ENCODE measurements at regions not wholly inside any gene's neighbourhood (a gene's known extent, or its start where the extent isn't known, plus 50 kb on each side); places are given as distances from the start of the nearest gene placed in this dataset.

DNA sequence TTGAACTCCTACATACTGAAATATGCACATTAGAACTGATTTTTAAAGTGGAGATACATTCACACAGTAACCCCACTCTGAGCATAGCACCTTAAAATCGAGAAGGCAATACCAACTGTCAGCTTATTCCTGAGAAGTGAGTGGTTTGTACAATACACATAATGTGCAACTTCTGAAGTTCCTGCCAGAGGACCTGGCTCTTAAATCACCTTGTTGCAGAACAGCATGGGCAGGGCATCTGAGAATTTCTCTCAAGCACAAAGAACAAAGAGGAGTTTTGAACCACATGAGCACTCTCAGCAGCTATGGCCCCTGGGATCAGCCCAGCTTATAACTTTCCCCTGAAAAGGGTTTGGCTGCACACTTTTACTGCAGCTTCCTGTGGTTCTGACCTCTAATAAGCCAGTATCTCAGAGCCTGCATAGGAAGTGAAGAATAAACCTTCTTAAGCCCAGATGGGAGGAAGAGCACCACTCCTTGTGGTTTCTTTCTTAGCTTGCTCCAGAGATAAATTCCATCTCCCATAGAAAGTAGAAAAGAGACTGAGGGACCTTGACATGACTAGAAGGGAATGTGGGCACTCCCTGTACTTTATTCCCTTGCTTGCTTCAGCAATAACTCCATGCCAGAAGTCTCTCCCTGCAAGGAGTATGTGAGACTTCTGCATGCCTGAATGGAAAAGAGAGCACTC is 862.3 kb downstream of the SUCLG1 start (continued):
- TF ChIP-seq, protein P1, sequence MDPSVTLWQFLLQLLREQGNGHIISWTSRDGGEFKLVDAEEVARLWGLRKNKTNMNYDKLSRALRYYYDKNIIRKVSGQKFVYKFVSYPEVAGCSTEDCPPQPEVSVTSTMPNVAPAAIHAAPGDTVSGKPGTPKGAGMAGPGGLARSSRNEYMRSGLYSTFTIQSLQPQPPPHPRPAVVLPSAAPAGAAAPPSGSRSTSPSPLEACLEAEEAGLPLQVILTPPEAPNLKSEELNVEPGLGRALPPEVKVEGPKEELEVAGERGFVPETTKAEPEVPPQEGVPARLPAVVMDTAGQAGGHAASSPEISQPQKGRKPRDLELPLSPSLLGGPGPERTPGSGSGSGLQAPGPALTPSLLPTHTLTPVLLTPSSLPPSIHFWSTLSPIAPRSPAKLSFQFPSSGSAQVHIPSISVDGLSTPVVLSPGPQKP (IDR thresholded peaks at IDR 0.05; ENCODE audit: low read depth, low read length), result no peak
- TF ChIP-seq MYC (IDR thresholded peaks at IDR 0.05; ENCODE audit: insufficient read depth, insufficient read length, insufficient replicate concordance, low read length, severe bottlenecking), result no peak
- no peak for TF ChIP-seq HDGF (IDR thresholded peaks at IDR 0.05)

- H3K36me3 ChIP-seq (ENCODE audit: control insufficient read depth in 2 of 2, insufficient read depth in 2 of 2, low read length in 1 of 2), result no peaks in the 10 kb centered on the region
- BruUV-seq (replicated peaks), result no TSS peak
- WGBS (ENCODE audit: insufficient coverage, insufficient replicate concordance, low lambda C conversion rate, missing lambda C conversion rate), result 22% methylated on average over 3 of the region's 3 CpGs
- ChIA-PET RAD21 (ENCODE audit: unreplicated experiment) (no interaction called here), SMC1A (ENCODE audit: uncharacterized antibody, unreplicated experiment) (interaction anchor here (1.1 to 2.0 kb wide), 2 partner anchors 9 to 13 kb away, joined by 4 to 6 read pairs; no protein-coding TSS in a partner anchor), CTCF (no interaction called here), POLR2A (no interaction called here)
- intact Hi-C loops (cut with micrococcal nuclease; ENCODE audit: unreplicated experiment), result no loop called here
- no peaks in the 10 kb centered on the region for H3K27me3 ChIP-seq (replicated peaks in 1 of 2; ENCODE audit: control insufficient read depth in 2 of 2, insufficient read depth in 2 of 2, low read length in 1 of 2)
- no peaks in the 10 kb centered on the region for H3K4me1 ChIP-seq (ENCODE audit: control insufficient read depth, insufficient read depth, low read length)
- no peak for TF ChIP-seq BHLHE40 (IDR thresholded peaks at IDR 0.05; ENCODE audit: borderline replicate concordance in 1 of 2, low read depth in 2 of 2, low read length in 1 of 2)
- no peak for TF ChIP-seq PRDM15 (CRISPR knock-in tag; IDR thresholded peaks at IDR 0.05)
- TF ChIP-seq EED (IDR thresholded peaks at IDR 0.05; ENCODE audit: low read depth), result no peak
- TF ChIP-seq MYB (IDR thresholded peaks at IDR 0.05; ENCODE audit: borderline replicate concordance, low read depth, low read length), result no peak
- no peak for TF ChIP-seq MYC (IDR thresholded peaks at IDR 0.05; ENCODE audit: insufficient read depth, insufficient read length, insufficient replicate concordance, low read length, severe bottlenecking)
- no peak for TF ChIP-seq TCF12 (IDR thresholded peaks at IDR 0.05; ENCODE audit: low read depth, low read length)
- TF ChIP-seq CBX3 (IDR thresholded peaks at IDR 0.05; ENCODE audit: borderline replicate concordance, low read depth), result no peak
- TF ChIP-seq TBL1XR1 (IDR thresholded peaks at IDR 0.05; ENCODE audit: low read depth, low read length), result no peak
- TF ChIP-seq NR2C2 (IDR thresholded peaks at IDR 0.05; ENCODE audit: borderline replicate concordance, control insufficient read depth, insufficient read length, low read depth), result no peak
- TF ChIP-seq ATF2 (IDR thresholded peaks at IDR 0.05; ENCODE audit: low read length), result no peak
- no peak overlapping the region for H3K27ac ChIP-seq (ENCODE audit: control insufficient read depth, insufficient read depth)
- no peak overlapping the region for H2AFZ ChIP-seq (ENCODE audit: control insufficient read depth, low read depth, low read length)
- DNase-seq (ENCODE audit: low read depth, low spot score), result no peak
- FAIRE-seq, result no peak
- no peak for ATAC-seq
- no peaks in the 10 kb centered on the region for H4K20me1 ChIP-seq (ENCODE audit: control insufficient read depth, insufficient read depth)
- H3K4me2 ChIP-seq (ENCODE audit: control insufficient read depth, insufficient read depth), result no peak overlapping the region
- no peaks in the 10 kb centered on the region for H3K79me2 ChIP-seq (ENCODE audit: control insufficient read depth, insufficient read depth, low read length)
- no peak overlapping the region for H3K9ac ChIP-seq (ENCODE audit: control insufficient read depth, insufficient read depth, low read length)
- no peak overlapping the region for H3K4me3 ChIP-seq
- in situ Hi-C loops (cut with MboI), result no loop called here
- H3K9me3 ChIP-seq (replicated peaks; ENCODE audit: control insufficient read depth, insufficient read depth, low read length), result no peaks in the 10 kb centered on the region
Observed at GRCh38 chr2:83595926-83596325, 863.2 kb downstream of the SUCLG1 start.
